ENCODE measurements at regions not wholly inside any gene's neighbourhood (a gene's known extent, or its start where the extent isn't known, plus 50 kb on each side); places are given as distances from the start of the nearest gene placed in this dataset.

GRCh38 chr12:91629440-91629839, 446.8 kb upstream of the DCN start:
- Histone ChIP-seq H3K9me3 (ENCODE audit: control insufficient read depth, low read length) (peaks cover 8% of the 10 kb centered on the region), H3K27me3 (replicated peaks; ENCODE audit: control insufficient read depth, insufficient read depth, low read length, poor library complexity, severe bottlenecking) (no peaks in the 10 kb centered on the region), H3K27ac (ENCODE audit: insufficient read depth, low read length, poor library complexity, severe bottlenecking) (no peak overlapping the region), H3K36me3 (ENCODE audit: control insufficient read depth, insufficient read depth, low read length) (no peaks in the 10 kb centered on the region), H3K4me1 (ENCODE audit: control insufficient read depth, insufficient read depth, low read length, poor library complexity, severe bottlenecking) (no peaks in the 10 kb centered on the region), H3K4me3 (ENCODE audit: insufficient read depth, low read depth, low read length, poor library complexity, severe bottlenecking) (no peak overlapping the region)
- no peak for DNase-seq

- H3K36me3 ChIP-seq (ENCODE audit: control insufficient read depth, insufficient read depth, low read length) = no peaks in the 10 kb centered on the region
- DNase-seq = no peak
- H3K27ac ChIP-seq (ENCODE audit: insufficient read depth, low read length, poor library complexity, severe bottlenecking) = no peak overlapping the region
- no peaks in the 10 kb centered on the region for H3K4me1 ChIP-seq (ENCODE audit: control insufficient read depth, insufficient read depth, low read length, poor library complexity, severe bottlenecking)
- H3K9me3 ChIP-seq (ENCODE audit: control insufficient read depth, low read length) = peaks cover 8% of the 10 kb centered on the region
- no peak overlapping the region for H3K4me3 ChIP-seq (ENCODE audit: insufficient read depth, low read depth, low read length, poor library complexity, severe bottlenecking)
- H3K27me3 ChIP-seq (replicated peaks; ENCODE audit: control insufficient read depth, insufficient read depth, low read length, poor library complexity, severe bottlenecking) = no peaks in the 10 kb centered on the region
Observed at GRCh38 chr12:91628656-91629055, 446.0 kb upstream of the DCN start.

DNA sequence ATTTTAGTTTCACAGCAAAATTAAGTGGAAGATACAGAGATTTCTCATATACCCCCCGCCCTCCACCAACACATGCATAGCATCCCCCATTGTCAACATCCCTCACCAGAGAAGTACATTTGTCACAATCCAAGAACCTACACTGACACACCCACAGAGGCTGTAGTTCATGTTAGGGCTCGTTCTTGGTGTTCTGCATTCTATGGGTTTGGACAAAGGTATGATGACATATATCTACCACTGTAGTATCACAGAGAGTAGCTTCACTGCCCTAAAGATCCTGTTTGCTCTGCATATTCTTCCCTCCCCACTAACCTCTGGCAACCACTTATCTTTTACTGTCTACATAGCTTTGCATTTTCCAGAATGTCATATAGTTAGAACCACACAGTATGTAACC, 444.6 kb upstream of the DCN start:
- Histone ChIP-seq H3K27ac (ENCODE audit: insufficient read depth, low read length, poor library complexity, severe bottlenecking) (no peak overlapping the region), H3K4me1 (ENCODE audit: control insufficient read depth, insufficient read depth, low read length, poor library complexity, severe bottlenecking) (no peaks in the 10 kb centered on the region)

DNA sequence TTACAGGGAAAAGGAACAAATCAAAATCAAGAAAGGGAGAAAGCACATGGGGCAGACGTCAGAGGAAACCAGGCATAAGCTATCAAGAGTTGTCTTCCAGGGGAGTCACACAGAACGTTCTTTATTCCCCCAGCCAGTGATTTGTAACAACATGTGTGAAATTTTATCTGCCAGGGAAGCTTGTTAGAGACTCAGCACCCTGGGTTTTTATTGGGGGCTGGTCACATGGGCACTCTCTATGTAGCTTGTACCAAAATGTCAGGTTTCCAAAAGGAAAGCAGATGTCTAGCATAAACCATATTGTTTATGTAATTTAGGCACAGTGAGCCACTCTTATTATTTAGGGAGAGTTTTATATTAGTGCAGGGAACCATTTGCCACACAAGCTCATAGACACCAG, 440.4 kb upstream of the DCN start:
- Histone ChIP-seq H3K9me3 (ENCODE audit: control insufficient read depth, low read length) (peaks cover 8% of the 10 kb centered on the region), H3K4me3 (ENCODE audit: insufficient read depth, low read depth, low read length, poor library complexity, severe bottlenecking) (no peak overlapping the region), H3K27me3 (replicated peaks; ENCODE audit: control insufficient read depth, insufficient read depth, low read length, poor library complexity, severe bottlenecking) (no peaks in the 10 kb centered on the region), H3K4me1 (ENCODE audit: control insufficient read depth, insufficient read depth, low read length, poor library complexity, severe bottlenecking) (no peaks in the 10 kb centered on the region), H3K36me3 (ENCODE audit: control insufficient read depth, insufficient read depth, low read length) (no peaks in the 10 kb centered on the region), H3K27ac (ENCODE audit: insufficient read depth, low read length, poor library complexity, severe bottlenecking) (no peak overlapping the region)
- no peak for DNase-seq

More for the DNA sequence above, 444.6 kb upstream of the DCN start:
- H3K4me3 ChIP-seq (ENCODE audit: insufficient read depth, low read depth, low read length, poor library complexity, severe bottlenecking) = no peak overlapping the region
- peaks cover 8% of the 10 kb centered on the region for H3K9me3 ChIP-seq (ENCODE audit: control insufficient read depth, low read length)
- no peaks in the 10 kb centered on the region for H3K36me3 ChIP-seq (ENCODE audit: control insufficient read depth, insufficient read depth, low read length)
- H3K27me3 ChIP-seq (replicated peaks; ENCODE audit: control insufficient read depth, insufficient read depth, low read length, poor library complexity, severe bottlenecking) = no peaks in the 10 kb centered on the region
- no peak for DNase-seq

DNA sequence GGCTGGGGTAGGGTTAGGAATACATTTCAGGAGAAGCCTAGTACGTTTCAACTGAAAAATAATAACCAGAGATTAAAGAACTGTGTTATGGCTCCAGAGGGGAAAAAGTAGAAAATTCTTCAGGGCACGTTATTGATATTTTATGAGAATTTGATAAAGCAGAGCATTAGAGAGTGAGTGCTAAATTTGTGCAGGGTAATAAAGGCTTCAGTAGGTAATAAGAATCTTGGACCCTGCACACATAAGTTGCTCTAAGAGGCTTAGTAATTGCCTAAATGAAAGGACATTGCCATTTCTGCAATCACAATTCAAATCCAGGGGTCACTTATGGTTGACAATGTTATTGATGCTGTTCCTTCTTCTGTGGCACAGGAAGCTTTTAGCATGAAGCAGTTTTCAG, 439.4 kb upstream of the DCN start:
- Histone ChIP-seq H3K36me3 (ENCODE audit: control insufficient read depth, insufficient read depth, low read length) (no peaks in the 10 kb centered on the region), H3K9me3 (ENCODE audit: control insufficient read depth, low read length) (peaks cover 8% of the 10 kb centered on the region), H3K27ac (ENCODE audit: insufficient read depth, low read length, poor library complexity, severe bottlenecking) (no peak overlapping the region), H3K27me3 (replicated peaks; ENCODE audit: control insufficient read depth, insufficient read depth, low read length, poor library complexity, severe bottlenecking) (no peaks in the 10 kb centered on the region), H3K4me1 (ENCODE audit: control insufficient read depth, insufficient read depth, low read length, poor library complexity, severe bottlenecking) (no peaks in the 10 kb centered on the region), H3K4me3 (ENCODE audit: insufficient read depth, low read depth, low read length, poor library complexity, severe bottlenecking) (no peak overlapping the region)
- no peak for DNase-seq

- H3K4me3 ChIP-seq (ENCODE audit: insufficient read depth, low read depth, low read length, poor library complexity, severe bottlenecking) = no peak overlapping the region
- peaks cover 3% of the 10 kb centered on the region for H3K9me3 ChIP-seq (ENCODE audit: control insufficient read depth, low read length)
- DNase-seq = no peak
Observed at GRCh38 chr12:91620992-91621391, 438.4 kb upstream of the DCN start.

GRCh38 chr12:91620422-91620821, 437.8 kb upstream of the DCN start:
- no peak for DNase-seq
- Histone ChIP-seq H3K4me1 (ENCODE audit: control insufficient read depth, insufficient read depth, low read length, poor library complexity, severe bottlenecking) (no peaks in the 10 kb centered on the region), H3K27me3 (replicated peaks; ENCODE audit: control insufficient read depth, insufficient read depth, low read length, poor library complexity, severe bottlenecking) (no peaks in the 10 kb centered on the region), H3K4me3 (ENCODE audit: insufficient read depth, low read depth, low read length, poor library complexity, severe bottlenecking) (no peak overlapping the region), H3K36me3 (ENCODE audit: control insufficient read depth, insufficient read depth, low read length) (no peaks in the 10 kb centered on the region), H3K27ac (ENCODE audit: insufficient read depth, low read length, poor library complexity, severe bottlenecking) (no peak overlapping the region), H3K9me3 (ENCODE audit: control insufficient read depth, low read length) (no peaks in the 10 kb centered on the region)

More at GRCh38 chr12:91620992-91621391, 438.4 kb upstream of the DCN start:
- Histone ChIP-seq H3K36me3 (ENCODE audit: control insufficient read depth, insufficient read depth, low read length) (no peaks in the 10 kb centered on the region), H3K4me1 (ENCODE audit: control insufficient read depth, insufficient read depth, low read length, poor library complexity, severe bottlenecking) (no peaks in the 10 kb centered on the region), H3K27ac (ENCODE audit: insufficient read depth, low read length, poor library complexity, severe bottlenecking) (no peak overlapping the region), H3K27me3 (replicated peaks; ENCODE audit: control insufficient read depth, insufficient read depth, low read length, poor library complexity, severe bottlenecking) (no peaks in the 10 kb centered on the region)

- DNase-seq = no peak
- Histone ChIP-seq H3K4me1 (ENCODE audit: control insufficient read depth, insufficient read depth, low read length, poor library complexity, severe bottlenecking) (no peaks in the 10 kb centered on the region), H3K27ac (ENCODE audit: insufficient read depth, low read length, poor library complexity, severe bottlenecking) (no peak overlapping the region), H3K36me3 (ENCODE audit: control insufficient read depth, insufficient read depth, low read length) (no peaks in the 10 kb centered on the region), H3K27me3 (replicated peaks; ENCODE audit: control insufficient read depth, insufficient read depth, low read length, poor library complexity, severe bottlenecking) (no peaks in the 10 kb centered on the region), H3K4me3 (ENCODE audit: insufficient read depth, low read depth, low read length, poor library complexity, severe bottlenecking) (no peak overlapping the region), H3K9me3 (ENCODE audit: control insufficient read depth, low read length) (no peaks in the 10 kb centered on the region)
Observed at GRCh38 chr12:91618281-91618680, 435.7 kb upstream of the DCN start.

- H3K4me1 ChIP-seq (ENCODE audit: control insufficient read depth, insufficient read depth, low read length, poor library complexity, severe bottlenecking) = no peaks in the 10 kb centered on the region
- no peak for DNase-seq
- no peak overlapping the region for H3K4me3 ChIP-seq (ENCODE audit: insufficient read depth, low read depth, low read length, poor library complexity, severe bottlenecking)
- H3K9me3 ChIP-seq (ENCODE audit: control insufficient read depth, low read length) = no peaks in the 10 kb centered on the region
- no peaks in the 10 kb centered on the region for H3K27me3 ChIP-seq (replicated peaks; ENCODE audit: control insufficient read depth, insufficient read depth, low read length, poor library complexity, severe bottlenecking)
- H3K27ac ChIP-seq (ENCODE audit: insufficient read depth, low read length, poor library complexity, severe bottlenecking) = no peak overlapping the region
- no peaks in the 10 kb centered on the region for H3K36me3 ChIP-seq (ENCODE audit: control insufficient read depth, insufficient read depth, low read length)
Observed at GRCh38 chr12:91617818-91618217, 435.2 kb upstream of the DCN start.

- Histone ChIP-seq H3K27ac (ENCODE audit: insufficient read depth, low read length, poor library complexity, severe bottlenecking) (no peak overlapping the region), H3K4me1 (ENCODE audit: control insufficient read depth, insufficient read depth, low read length, poor library complexity, severe bottlenecking) (no peaks in the 10 kb centered on the region), H3K9me3 (ENCODE audit: control insufficient read depth, low read length) (no peaks in the 10 kb centered on the region), H3K27me3 (replicated peaks; ENCODE audit: control insufficient read depth, insufficient read depth, low read length, poor library complexity, severe bottlenecking) (no peaks in the 10 kb centered on the region), H3K4me3 (ENCODE audit: insufficient read depth, low read depth, low read length, poor library complexity, severe bottlenecking) (no peak overlapping the region), H3K36me3 (ENCODE audit: control insufficient read depth, insufficient read depth, low read length) (no peaks in the 10 kb centered on the region)
- DNase-seq = no peak
Observed at GRCh38 chr12:91616416-91616815, 433.8 kb upstream of the DCN start.
